Stomach (tissue), 4 donors: ENCODE measurements at regions not wholly inside any gene's neighbourhood (a gene's known extent, or its start where the extent isn't known, plus 50 kb on each side); places are given as distances from the start of the nearest gene placed in this dataset.
A peak's percentile ranks its signal among the peaks of the same experiment; 100 is the strongest.

Experiments
- EP300 ChIP-seq: sonication (generic); formaldehyde crosslinking; IDR thresholded peaks from one replicate; pipeline ENCODE4 v1.6.1; 2017; ENCODE audit warnings: antibody characterized with exemption
- POLR2A ChIP-seq, 4 donors: fragments of 450-650 bp; IDR thresholded peaks; one replicate each; pipeline ENCODE4 v1.6.1; 2016; ENCODE audit warnings: antibody characterized with exemption in 4 of 4, control low read depth in 2 of 4, mild to moderate bottlenecking in 1 of 4, moderate library complexity in 1 of 4

- no peak for TF ChIP-seq EP300
- peak in 1 of 4 donors; percentile 23 for TF ChIP-seq POLR2A (IDR thresholded peaks at IDR 0.05)
Measured at GRCh38 chr11:128194216-128194615, 393.1 kb downstream of the ETS1 start.
